Adrenal gland (tissue), 5 donors: ENCODE measurements at regions not wholly inside any gene's neighbourhood (a gene's known extent, or its start where the extent isn't known, plus 50 kb on each side); places are given as distances from the start of the nearest gene placed in this dataset.

ENCODE experiments used
- POLR2A ChIP-seq, 2 donors: fragments of 450-650 bp; IDR thresholded peaks; one replicate each; pipeline ENCODE4 v1.6.1; 2017; ENCODE audit warnings: antibody characterized with exemption in 2 of 2, mild to moderate bottlenecking in 2 of 2, moderate library complexity in 1 of 2
- TF ChIP-seq, protein P1 (sequence below), 6 experiments: fragments of 450-650 bp in 4 of 6; fragments of 200-600 bp in 2 of 6; sonication (generic) in 1 of 6; IDR thresholded peaks; 1 replicate in 5 of 6; 2 replicates in 1 of 6; pipeline versions ENCODE4 v1.5.1 to v1.8.0; 2016 to 2021; ENCODE audit warnings: antibody characterized with exemption in 6 of 6, mild to moderate bottlenecking in 2 of 6, moderate library complexity in 1 of 6
- donor health status: DM: no; HTN: no; CAD: no.

DNA sequence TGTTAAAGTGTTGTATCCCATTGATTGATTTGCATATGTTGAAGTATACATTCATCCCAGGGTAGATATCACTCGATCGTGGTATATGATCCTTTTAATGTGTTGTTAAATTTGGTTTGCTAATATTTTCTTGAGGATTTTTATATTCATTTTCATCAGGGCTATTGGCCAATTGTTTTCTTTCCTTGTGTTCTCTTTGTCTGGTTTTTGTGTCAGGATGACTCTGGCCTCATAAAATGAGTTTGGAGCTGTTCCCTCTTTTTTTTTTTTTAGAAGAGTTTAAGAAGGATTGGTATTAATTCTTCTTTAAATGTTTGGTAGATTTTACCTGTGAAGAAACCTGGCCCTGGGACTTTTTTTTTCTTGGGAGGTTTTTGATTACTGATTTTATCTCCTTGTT lies 303.5 kb upstream of the RTL1 start:
- TF ChIP-seq POLR2A (IDR thresholded peaks at IDR 0.05) = no peak
- TF ChIP-seq, protein P1, sequence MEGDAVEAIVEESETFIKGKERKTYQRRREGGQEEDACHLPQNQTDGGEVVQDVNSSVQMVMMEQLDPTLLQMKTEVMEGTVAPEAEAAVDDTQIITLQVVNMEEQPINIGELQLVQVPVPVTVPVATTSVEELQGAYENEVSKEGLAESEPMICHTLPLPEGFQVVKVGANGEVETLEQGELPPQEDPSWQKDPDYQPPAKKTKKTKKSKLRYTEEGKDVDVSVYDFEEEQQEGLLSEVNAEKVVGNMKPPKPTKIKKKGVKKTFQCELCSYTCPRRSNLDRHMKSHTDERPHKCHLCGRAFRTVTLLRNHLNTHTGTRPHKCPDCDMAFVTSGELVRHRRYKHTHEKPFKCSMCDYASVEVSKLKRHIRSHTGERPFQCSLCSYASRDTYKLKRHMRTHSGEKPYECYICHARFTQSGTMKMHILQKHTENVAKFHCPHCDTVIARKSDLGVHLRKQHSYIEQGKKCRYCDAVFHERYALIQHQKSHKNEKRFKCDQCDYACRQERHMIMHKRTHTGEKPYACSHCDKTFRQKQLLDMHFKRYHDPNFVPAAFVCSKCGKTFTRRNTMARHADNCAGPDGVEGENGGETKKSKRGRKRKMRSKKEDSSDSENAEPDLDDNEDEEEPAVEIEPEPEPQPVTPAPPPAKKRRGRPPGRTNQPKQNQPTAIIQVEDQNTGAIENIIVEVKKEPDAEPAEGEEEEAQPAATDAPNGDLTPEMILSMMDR (IDR thresholded peaks at IDR 0.05) = no peak
